Right lobe of liver (tissue), 6 donors: ENCODE measurements at regions not wholly inside any gene's neighbourhood (a gene's known extent, or its start where the extent isn't known, plus 50 kb on each side); places are given as distances from the start of the nearest gene placed in this dataset.

ENCODE experiments used
- ATAC-seq, 4 donors: fragments of 200-7000 bp; cut with Tn5 transposase; one replicate each; pipeline ENCODE4 v1.9.1; 2020; ENCODE audit warnings: mild to moderate bottlenecking in 4 of 4, moderate library complexity in 4 of 4
- DNase-seq, 3 donors: peaks; one replicate each; pipeline ENCODE4 v3.0.0-alpha.2; 2020
- H3K27ac ChIP-seq, 3 donors: fragments of 200-600 bp; one replicate each; pipeline ENCODE4 v1.8.0; 2022
- H3K27me3 ChIP-seq, 2 donors: fragments of 200-600 bp; one replicate each; pipeline ENCODE4 v1.8.0; 2022
- H3K36me3 ChIP-seq, 4 donors: fragments of 200-600 bp; sonication (generic) in 1 of 4; one replicate each; pipeline versions ENCODE4 v1.5.1 to v1.8.0; 2017 to 2022; ENCODE audit warnings: control low read depth in 1 of 4
- H3K4me1 ChIP-seq, 4 donors: fragments of 200-600 bp; sonication (generic) in 1 of 4; one replicate each; pipeline versions ENCODE4 v1.5.1 to v1.8.0; 2017 to 2022; ENCODE audit warnings: control low read depth in 1 of 4
- H3K4me3 ChIP-seq, 3 donors: fragments of 200-600 bp; one replicate each; pipeline ENCODE4 v1.8.0; 2022
- H3K9me3 ChIP-seq, 4 donors: fragments of 200-600 bp; sonication (generic) in 1 of 4; one replicate each; pipeline versions ENCODE4 v1.5.1 to v1.8.0; 2017 to 2022; ENCODE audit warnings: control low read depth in 1 of 4
- POLR2A ChIP-seq: fragments of 450-650 bp; IDR thresholded peaks from one replicate; pipeline ENCODE4 v1.6.1; 2017; ENCODE audit warnings: antibody characterized with exemption, mild to moderate bottlenecking
- WGBS: methylation state at CpG from one replicate; pipeline ENCODE4 v1.1.6; 2018; ENCODE audit warnings: low coverage, low lambda C conversion rate; ENCODE audit not compliant: insufficient coverage; ENCODE audit errors: missing lambda C conversion rate; 5-methylcytosine and 5-hydroxymethylcytosine counted together
- intact Hi-C, 2 donors: fragments of 100-400 bp; cut with DNase I; formaldehyde crosslinking; loops; one replicate each; pipeline versions ENCODE4 v1.11.2 to v1.14.1; 2022
- TF ChIP-seq, protein P1 (sequence below), 4 donors: fragments of 200-600 bp in 3 of 4; fragments of 450-650 bp in 1 of 4; IDR thresholded peaks; one replicate each; pipeline versions ENCODE4 v1.5.1 to v1.8.0; 2016 to 2022; ENCODE audit warnings: antibody characterized with exemption in 4 of 4, mild to moderate bottlenecking in 2 of 4
- donor health status: DM: no; HTN: yes; CAD: no.
- donor health status: DM: no; HTN: no; CAD: no.
- donor health status: DM: no; HTN: no; CAD: no.
- donor health status: DM: no; HTN: yes; CAD: no.
- donor health status: DM: no; HTN: yes; CAD: no.

DNA sequence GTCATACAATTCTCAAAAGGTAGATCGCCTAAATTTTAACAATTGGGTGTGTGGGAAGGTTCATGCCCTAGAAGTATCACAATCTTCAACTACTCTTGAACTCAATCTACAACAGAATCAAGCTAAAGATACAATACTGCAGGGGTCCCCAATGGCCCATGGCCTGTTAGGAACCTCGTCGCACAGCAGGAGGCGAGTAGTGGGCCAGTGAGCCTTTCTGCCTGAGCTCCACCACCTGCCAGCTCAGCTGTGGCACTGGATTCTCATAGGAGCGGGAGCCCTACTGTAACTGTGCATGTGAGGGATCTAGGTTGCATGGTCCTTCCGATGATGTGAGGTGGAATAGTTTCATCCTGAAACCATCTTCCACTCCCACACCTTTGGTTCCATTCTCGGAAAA lies 230.6 kb downstream of the KLF12 start:
- Histone ChIP-seq H3K27ac (no peak overlapping the region), H3K9me3 (no peaks in the 10 kb centered on the region), H3K4me1 (no peaks in the 10 kb centered on the region), H3K27me3 (no peaks in the 10 kb centered on the region), H3K4me3 (no peak overlapping the region), H3K36me3 (no peaks in the 10 kb centered on the region)
- intact Hi-C loops = no loop called here
- ATAC-seq (no peak), DNase-seq (no peak)
- 86% methylated on average over 2 of the region's 7 CpGs for WGBS
- TF ChIP-seq POLR2A = no peak
- TF ChIP-seq, protein P1, sequence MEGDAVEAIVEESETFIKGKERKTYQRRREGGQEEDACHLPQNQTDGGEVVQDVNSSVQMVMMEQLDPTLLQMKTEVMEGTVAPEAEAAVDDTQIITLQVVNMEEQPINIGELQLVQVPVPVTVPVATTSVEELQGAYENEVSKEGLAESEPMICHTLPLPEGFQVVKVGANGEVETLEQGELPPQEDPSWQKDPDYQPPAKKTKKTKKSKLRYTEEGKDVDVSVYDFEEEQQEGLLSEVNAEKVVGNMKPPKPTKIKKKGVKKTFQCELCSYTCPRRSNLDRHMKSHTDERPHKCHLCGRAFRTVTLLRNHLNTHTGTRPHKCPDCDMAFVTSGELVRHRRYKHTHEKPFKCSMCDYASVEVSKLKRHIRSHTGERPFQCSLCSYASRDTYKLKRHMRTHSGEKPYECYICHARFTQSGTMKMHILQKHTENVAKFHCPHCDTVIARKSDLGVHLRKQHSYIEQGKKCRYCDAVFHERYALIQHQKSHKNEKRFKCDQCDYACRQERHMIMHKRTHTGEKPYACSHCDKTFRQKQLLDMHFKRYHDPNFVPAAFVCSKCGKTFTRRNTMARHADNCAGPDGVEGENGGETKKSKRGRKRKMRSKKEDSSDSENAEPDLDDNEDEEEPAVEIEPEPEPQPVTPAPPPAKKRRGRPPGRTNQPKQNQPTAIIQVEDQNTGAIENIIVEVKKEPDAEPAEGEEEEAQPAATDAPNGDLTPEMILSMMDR (IDR thresholded peaks at IDR 0.05) = no peak

DNA sequence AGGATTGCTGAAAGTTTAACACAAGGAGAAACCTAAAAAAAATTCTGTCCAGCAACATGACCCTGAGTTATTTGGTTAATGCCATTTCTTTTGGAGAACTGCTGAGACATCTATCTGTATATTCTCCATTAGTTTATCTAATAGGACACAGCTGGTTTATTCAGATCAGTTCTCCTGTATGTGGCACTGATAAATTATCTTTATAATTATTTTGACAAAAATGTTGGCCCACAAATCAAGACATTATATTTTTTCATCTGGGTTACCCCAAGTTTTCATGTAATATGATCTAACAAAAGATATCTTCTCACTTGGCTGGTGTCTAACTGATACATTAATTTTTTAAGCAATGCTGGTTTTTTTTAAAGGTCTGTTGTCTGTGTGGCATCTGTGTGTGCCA lies 231.4 kb downstream of the KLF12 start:
- no peak for DNase-seq
- no peak for ATAC-seq
- Histone ChIP-seq H3K27ac (no peak overlapping the region), H3K4me1 (no peaks in the 10 kb centered on the region), H3K27me3 (no peaks in the 10 kb centered on the region), H3K36me3 (no peaks in the 10 kb centered on the region), H3K4me3 (no peak overlapping the region), H3K9me3 (no peaks in the 10 kb centered on the region)
- TF ChIP-seq, protein P1 (IDR thresholded peaks at IDR 0.05) = no peak
- TF ChIP-seq POLR2A = no peak
- intact Hi-C loops = no loop called here

DNA sequence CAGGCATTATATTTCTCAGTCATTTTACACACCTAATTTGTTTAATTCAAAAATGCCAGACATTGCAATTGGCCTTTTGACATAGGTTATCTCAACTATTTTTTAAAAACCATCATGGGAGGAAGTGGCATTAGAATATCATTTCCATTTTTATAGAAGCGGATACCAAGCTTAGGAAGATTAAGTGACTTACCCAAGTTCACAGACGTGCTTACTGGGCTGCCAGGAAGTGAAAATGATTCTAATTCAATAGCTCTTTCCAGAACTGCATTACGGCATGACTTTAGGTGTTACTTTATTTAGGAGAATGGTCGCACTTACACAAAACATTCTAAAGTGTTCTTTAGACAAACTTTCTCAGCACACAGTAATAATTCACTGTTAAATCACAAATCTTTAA lies 231.9 kb downstream of the KLF12 start:
- no peaks in the 10 kb centered on the region for H3K4me1 ChIP-seq
- 56% methylated on average over 4 of the region's 4 CpGs for WGBS
- no peak for DNase-seq
- no peak for ATAC-seq
- TF ChIP-seq, protein P1 (IDR thresholded peaks at IDR 0.05) = no peak
- no peak for TF ChIP-seq POLR2A
- no peak overlapping the region for H3K4me3 ChIP-seq
- no peaks in the 10 kb centered on the region for H3K36me3 ChIP-seq
- H3K27ac ChIP-seq = no peak overlapping the region
- H3K27me3 ChIP-seq = no peaks in the 10 kb centered on the region
- intact Hi-C loops = no loop called here
- H3K9me3 ChIP-seq = no peaks in the 10 kb centered on the region

GRCh38 chr13:73901324-73902068 lies 232.7 kb downstream of the KLF12 start:
- intact Hi-C loops = no loop called here
- ATAC-seq = no peak
- WGBS = 93% methylated on average over 1 of the region's 1 CpG
- no peak overlapping the region for H3K27ac ChIP-seq
- H3K27me3 ChIP-seq = no peaks in the 10 kb centered on the region
- no peak overlapping the region for H3K4me3 ChIP-seq
- H3K4me1 ChIP-seq = no peaks in the 10 kb centered on the region
- DNase-seq = no peak
- H3K36me3 ChIP-seq = no peaks in the 10 kb centered on the region
- no peaks in the 10 kb centered on the region for H3K9me3 ChIP-seq
- no peak for TF ChIP-seq POLR2A
- TF ChIP-seq, protein P1 (IDR thresholded peaks at IDR 0.05) = no peak

- no peak overlapping the region for H3K27ac ChIP-seq
- DNase-seq (no peak), ATAC-seq (no peak)
- H3K4me3 ChIP-seq = no peak overlapping the region
- TF ChIP-seq, protein P1 (IDR thresholded peaks at IDR 0.05) = no peak
- no peak for TF ChIP-seq POLR2A
- WGBS = 83% methylated on average over 2 of the region's 2 CpGs
- no peaks in the 10 kb centered on the region for H3K36me3 ChIP-seq
- intact Hi-C loops = no loop called here
- H3K27me3 ChIP-seq = no peaks in the 10 kb centered on the region
- H3K9me3 ChIP-seq = no peaks in the 10 kb centered on the region
- H3K4me1 ChIP-seq = no peaks in the 10 kb centered on the region
Observed at GRCh38 chr13:73900591-73900990, 233.6 kb downstream of the KLF12 start.
